Transverse colon (tissue), 4 donors: ENCODE measurements at regions not wholly inside any gene's neighbourhood (a gene's known extent, or its start where the extent isn't known, plus 50 kb on each side); places are given as distances from the start of the nearest gene placed in this dataset.

ENCODE experiments used
- CTCF ChIP-seq, 5 experiments: fragments of 200-600 bp in 3 of 5; fragments of 450-650 bp in 2 of 5; sonication (generic) in 3 of 5; IDR thresholded peaks; 1 replicate in 2 of 5; 2 replicates in 3 of 5; pipeline ENCODE4 v1.5.1; 2016 to 2017; ENCODE audit warnings: antibody characterized with exemption in 5 of 5, inconsistent platforms in 3 of 5, mild to moderate bottlenecking in 2 of 5, moderate library complexity in 1 of 5
- POLR2A ChIP-seq: fragments of 450-650 bp; IDR thresholded peaks from one replicate; pipeline ENCODE4 v1.6.1; 2016; ENCODE audit warnings: antibody characterized with exemption, mild to moderate bottlenecking, moderate library complexity
- POLR2AphosphoS5 ChIP-seq, 3 donors: sonication (generic); formaldehyde crosslinking; IDR thresholded peaks; one replicate each; pipeline ENCODE4 v1.6.1; 2016; ENCODE audit warnings: antibody characterized with exemption in 3 of 3

- TF ChIP-seq POLR2A (no peak), CTCF (IDR thresholded peaks at IDR 0.05) (no peak), POLR2AphosphoS5 (IDR thresholded peaks at IDR 0.05) (no peak)
Observed at GRCh38 chr22:49705972-49706352, 121.7 kb downstream of the BRD1 start.
